Activated naive CD4-positive, alpha-beta T cell treated with anti-CD3 and anti-CD28 coated beads, Interleukin-2, amount 10 ng/mL, durations not matched to agents 7 days and 5 days (primary cell): ENCODE measurements at regions not wholly inside any gene's neighbourhood (a gene's known extent, or its start where the extent isn't known, plus 50 kb on each side); places are given as distances from the start of the nearest gene placed in this dataset.

Experiments
- CTCF ChIA-PET: fragments of 350-600 bp; sonication (Branson Sonifier 250); formaldehyde crosslinking; loops from one replicate; lab custom pipeline; 2021; ENCODE audit warnings: antibody characterized with exemption; lab: Charles Lee
- DNase-seq: peaks from one replicate; pipeline ENCODE4 v3.0.0-alpha.2; 2020
- H3K27ac Mint-ChIP-seq: one replicate; pipeline ENCODE4 v1.8.0; 2021; ENCODE audit warnings: mild to moderate bottlenecking, moderate library complexity, mixed read lengths
- H3K27me3 Mint-ChIP-seq: one replicate; pipeline ENCODE4 v1.8.0; 2021; ENCODE audit warnings: mild to moderate bottlenecking, mixed read lengths
- H3K36me3 Mint-ChIP-seq: one replicate; pipeline ENCODE4 v1.8.0; 2021; ENCODE audit warnings: mixed read lengths
- H3K4me1 Mint-ChIP-seq: one replicate; pipeline ENCODE4 v1.8.0; 2021; ENCODE audit warnings: mixed read lengths
- H3K4me3 Mint-ChIP-seq: one replicate; pipeline ENCODE4 v1.8.0; 2021; ENCODE audit warnings: mild to moderate bottlenecking, moderate library complexity, mixed read lengths
- H3K9me3 Mint-ChIP-seq: one replicate; pipeline ENCODE4 v1.8.0; 2021; ENCODE audit warnings: mixed read lengths

DNA sequence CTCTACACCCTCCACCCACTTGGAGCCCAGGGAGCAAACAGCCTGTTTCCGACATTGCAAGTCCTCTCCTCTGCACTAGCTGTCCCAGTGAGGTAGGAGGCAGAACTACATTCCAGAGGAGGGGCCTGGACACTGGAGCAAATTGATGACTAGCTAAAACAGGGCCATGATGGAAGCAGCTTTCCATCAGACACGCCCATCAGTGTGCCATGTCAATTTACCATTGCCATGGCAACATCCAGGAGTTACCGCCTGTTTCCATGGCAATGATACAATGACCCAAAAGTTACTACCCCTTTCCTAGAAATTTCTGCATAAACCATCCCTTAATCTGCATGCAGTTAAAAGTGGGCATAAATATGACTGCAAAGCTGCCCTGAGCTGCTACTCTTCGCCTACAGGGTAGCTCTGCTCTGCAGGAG is 647.1 kb downstream of the PTPRU start:
- no peaks in the 10 kb centered on the region for H3K9me3 Mint-ChIP-seq
- CTCF ChIA-PET = no interaction called here

DNA sequence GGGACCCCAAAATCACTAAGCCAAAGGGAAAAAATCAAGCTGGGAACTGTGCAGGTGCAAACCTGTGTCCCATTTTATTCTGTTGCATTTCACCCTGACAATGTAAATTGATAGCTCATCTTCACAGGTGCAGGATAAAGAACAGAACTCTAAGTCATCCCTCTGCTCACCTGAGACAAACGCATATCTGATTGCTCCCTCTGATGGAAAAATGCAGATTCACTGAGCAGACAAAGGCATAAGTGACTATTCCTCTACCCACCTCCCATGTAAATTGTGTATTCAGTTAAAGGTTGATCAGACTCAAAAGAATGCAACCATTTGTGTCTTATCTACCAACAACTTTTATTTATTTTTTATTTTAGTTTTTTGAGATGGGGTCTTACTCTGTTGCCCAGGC is 644.2 kb downstream of the PTPRU start:
- no peak overlapping the region for H3K27ac Mint-ChIP-seq

More for the DNA sequence above, 647.1 kb downstream of the PTPRU start:
- no peaks in the 10 kb centered on the region for H3K4me1 Mint-ChIP-seq
- no peaks in the 10 kb centered on the region for H3K36me3 Mint-ChIP-seq
- H3K27ac Mint-ChIP-seq = no peak overlapping the region
- no peaks in the 10 kb centered on the region for H3K27me3 Mint-ChIP-seq
- DNase-seq = no peak
- no peak overlapping the region for H3K4me3 Mint-ChIP-seq

DNA sequence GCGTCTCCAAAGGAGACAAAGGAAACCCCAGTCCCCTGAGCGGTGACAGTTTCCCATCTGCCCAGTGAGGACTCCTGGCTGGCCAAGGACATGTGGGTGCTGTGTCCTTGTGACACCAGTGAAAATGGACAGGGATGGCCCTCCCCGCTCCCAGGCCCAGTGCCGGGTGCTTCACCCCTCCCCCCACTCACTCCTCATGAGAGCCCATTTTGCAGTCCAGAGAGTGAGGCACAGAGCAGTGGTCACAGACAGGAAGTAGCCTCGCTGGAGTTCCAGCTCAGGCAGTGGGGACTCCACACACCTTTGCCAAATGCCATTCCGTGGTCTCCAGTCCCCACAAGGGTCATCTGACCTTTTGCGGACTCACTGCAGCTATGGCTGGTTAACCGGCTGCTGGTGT is 642.9 kb downstream of the PTPRU start:
- Mint-ChIP-seq H3K4me1 (no peaks in the 10 kb centered on the region), H3K9me3 (no peaks in the 10 kb centered on the region), H3K4me3 (no peak overlapping the region), H3K36me3 (no peaks in the 10 kb centered on the region), H3K27ac (no peak overlapping the region), H3K27me3 (no peaks in the 10 kb centered on the region)
- CTCF ChIA-PET = no interaction called here
- no peak for DNase-seq

More for the DNA sequence above, 644.2 kb downstream of the PTPRU start:
- no peaks in the 10 kb centered on the region for H3K27me3 Mint-ChIP-seq
- DNase-seq = no peak
- no peaks in the 10 kb centered on the region for H3K9me3 Mint-ChIP-seq
- H3K4me3 Mint-ChIP-seq = no peak overlapping the region
- CTCF ChIA-PET = interaction anchor here (1.2 kb wide), 1 partner anchor 31 kb away, joined by 3 read pairs; no protein-coding TSS in a partner anchor
- H3K4me1 Mint-ChIP-seq = no peaks in the 10 kb centered on the region
- H3K36me3 Mint-ChIP-seq = no peaks in the 10 kb centered on the region

DNA sequence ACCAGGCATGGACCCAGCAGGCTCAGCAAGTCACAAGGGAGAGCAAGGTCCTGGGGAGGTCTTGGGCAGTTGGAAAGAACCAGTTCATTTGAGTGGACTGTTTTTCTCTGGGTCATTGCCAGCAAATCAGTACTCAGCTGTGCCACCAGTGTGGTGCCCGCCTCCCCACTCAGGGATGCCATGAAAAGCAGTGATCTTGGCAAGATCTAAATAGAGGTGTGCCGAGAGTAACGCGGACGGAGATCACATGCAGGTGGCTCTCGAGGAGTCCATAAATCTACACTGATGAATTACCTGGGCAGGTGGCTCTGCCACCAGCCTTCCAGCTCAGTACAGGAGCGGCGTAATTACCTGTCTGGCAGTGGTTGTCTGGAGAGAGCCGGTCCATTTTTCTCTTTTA is 642.2 kb downstream of the PTPRU start:
- H3K9me3 Mint-ChIP-seq = no peaks in the 10 kb centered on the region
- CTCF ChIA-PET = interaction anchor here (1.0 kb wide), 1 partner anchor 172 kb away, joined by 3 read pairs; no protein-coding TSS in a partner anchor
- H3K36me3 Mint-ChIP-seq = no peaks in the 10 kb centered on the region
- DNase-seq = no peak
- no peaks in the 10 kb centered on the region for H3K27me3 Mint-ChIP-seq
- H3K4me1 Mint-ChIP-seq = no peaks in the 10 kb centered on the region
- no peak overlapping the region for H3K4me3 Mint-ChIP-seq
- H3K27ac Mint-ChIP-seq = no peak overlapping the region

DNA sequence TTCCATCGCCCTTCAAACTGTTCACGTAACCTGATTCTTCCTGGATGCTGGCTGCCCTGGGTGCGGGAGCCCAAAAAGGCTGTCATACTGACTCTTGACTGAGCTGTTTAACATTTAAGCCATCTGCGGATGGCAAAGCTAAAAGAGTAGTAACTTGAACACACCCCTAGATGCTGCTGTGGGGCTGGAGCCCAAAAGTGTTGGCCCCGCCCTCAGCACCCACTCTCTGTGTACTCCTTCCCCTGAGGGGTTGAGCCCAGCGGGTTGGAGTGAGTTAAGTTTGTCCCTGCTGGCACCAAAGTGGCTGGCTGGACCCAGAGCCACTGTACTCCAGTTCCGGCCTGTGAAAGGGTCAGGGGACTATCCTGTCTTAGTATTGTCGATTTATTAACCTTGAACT is 640.6 kb downstream of the PTPRU start:
- CTCF ChIA-PET = no interaction called here
- no peaks in the 10 kb centered on the region for H3K4me1 Mint-ChIP-seq
- H3K4me3 Mint-ChIP-seq = no peak overlapping the region
- no peak for DNase-seq
- no peaks in the 10 kb centered on the region for H3K27me3 Mint-ChIP-seq
- no peaks in the 10 kb centered on the region for H3K36me3 Mint-ChIP-seq
- H3K27ac Mint-ChIP-seq = no peak overlapping the region
- H3K9me3 Mint-ChIP-seq = no peaks in the 10 kb centered on the region

DNA sequence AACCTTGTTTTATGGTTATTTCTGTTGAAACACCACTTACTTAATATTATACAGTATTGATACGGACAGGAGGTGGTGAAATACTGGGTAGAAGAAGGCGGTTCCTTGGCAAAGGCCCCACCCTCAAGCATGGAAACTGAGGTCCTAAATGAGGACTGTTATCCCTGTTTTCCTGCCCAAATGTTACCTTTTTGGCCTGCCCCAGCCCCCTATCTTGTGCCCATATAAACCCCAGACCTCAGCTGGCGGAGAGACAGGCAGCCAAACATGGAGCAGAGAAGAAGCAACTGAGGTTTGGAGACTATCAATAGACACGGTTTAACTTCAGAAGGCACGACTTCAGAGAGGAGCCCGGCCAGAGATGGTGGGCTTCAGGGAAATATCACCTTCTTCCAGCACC is 640.1 kb downstream of the PTPRU start:
- Mint-ChIP-seq H3K27me3 (no peaks in the 10 kb centered on the region), H3K4me1 (no peaks in the 10 kb centered on the region), H3K27ac (no peak overlapping the region), H3K36me3 (no peaks in the 10 kb centered on the region), H3K9me3 (no peaks in the 10 kb centered on the region), H3K4me3 (no peak overlapping the region)
- DNase-seq = no peak
- CTCF ChIA-PET = no interaction called here

DNA sequence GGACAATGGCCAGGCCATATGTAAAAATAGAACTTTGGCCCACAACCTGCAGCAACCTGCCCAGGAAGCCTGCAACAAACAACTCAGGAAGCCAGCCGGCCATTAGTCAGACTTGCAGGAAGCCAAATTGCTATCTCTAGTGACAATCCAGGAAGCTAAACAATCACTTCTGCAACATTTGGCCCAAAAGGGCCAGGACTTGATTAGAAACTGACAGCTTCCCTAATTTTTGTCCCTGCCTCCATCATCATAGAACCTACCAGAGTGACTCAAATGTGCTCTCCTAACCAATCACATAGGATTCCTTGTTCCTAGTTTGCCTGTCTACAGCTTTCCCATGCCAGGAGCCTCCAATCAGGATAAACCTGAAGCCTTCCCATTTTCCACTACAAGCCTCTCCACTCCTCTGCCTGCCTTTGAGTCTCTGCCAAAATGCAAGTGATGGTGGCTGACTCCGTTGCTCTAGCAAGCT is 639.3 kb downstream of the PTPRU start:
- Mint-ChIP-seq H3K27ac (no peak overlapping the region), H3K4me1 (no peaks in the 10 kb centered on the region), H3K4me3 (no peak overlapping the region), H3K27me3 (no peaks in the 10 kb centered on the region), H3K9me3 (no peaks in the 10 kb centered on the region), H3K36me3 (no peaks in the 10 kb centered on the region)
- DNase-seq = no peak
- CTCF ChIA-PET = interaction anchor here (0.8 kb wide), 1 partner anchor 172 kb away, joined by 3 read pairs; no protein-coding TSS in a partner anchor

DNA sequence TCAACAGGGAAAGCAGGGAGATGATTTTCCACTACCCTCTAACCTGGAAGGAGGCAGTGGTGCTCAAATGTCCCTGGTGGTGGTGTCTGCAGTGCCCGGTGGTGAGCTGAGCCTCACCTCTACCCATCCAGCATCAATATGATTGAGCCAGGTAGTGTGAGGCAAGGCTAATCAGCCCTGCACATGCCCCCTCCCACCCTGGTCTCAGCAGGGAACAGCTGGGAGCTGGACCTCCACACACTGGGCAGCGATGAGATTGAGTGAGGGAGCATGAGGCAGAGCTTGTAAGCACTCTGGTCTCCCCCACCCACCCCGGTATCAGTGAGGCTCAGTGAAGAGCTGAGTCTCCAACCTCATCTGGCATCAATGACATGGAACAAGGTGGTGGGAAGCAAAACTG is 634.3 kb downstream of the PTPRU start:
- Mint-ChIP-seq H3K36me3 (no peaks in the 10 kb centered on the region), H3K9me3 (no peaks in the 10 kb centered on the region), H3K4me1 (no peaks in the 10 kb centered on the region), H3K27me3 (peaks cover 4% of the 10 kb centered on the region), H3K4me3 (no peak overlapping the region), H3K27ac (no peak overlapping the region)
- DNase-seq = no peak
- CTCF ChIA-PET = no interaction called here

DNA sequence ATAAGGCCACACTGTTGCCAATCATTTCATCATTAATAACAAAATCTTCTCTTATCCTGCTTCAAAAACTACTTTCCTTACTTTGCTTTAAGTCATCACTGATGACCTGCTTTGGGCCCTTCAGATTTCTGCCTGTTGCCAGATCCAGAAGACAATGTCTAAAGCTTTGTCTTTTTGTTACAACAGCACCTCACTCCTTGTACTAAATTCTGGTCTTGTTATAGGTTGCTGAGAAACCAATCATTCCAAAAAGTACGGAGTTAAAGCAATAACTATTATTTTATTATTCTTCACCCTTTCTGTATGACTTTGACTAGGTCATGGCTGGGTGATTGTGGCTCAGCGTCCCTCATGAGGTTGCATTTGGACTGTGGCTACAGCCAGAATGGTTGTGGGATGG is 633.5 kb downstream of the PTPRU start:
- Mint-ChIP-seq H3K27ac (no peak overlapping the region), H3K4me1 (no peaks in the 10 kb centered on the region), H3K27me3 (peaks cover 4% of the 10 kb centered on the region), H3K36me3 (no peaks in the 10 kb centered on the region), H3K4me3 (no peak overlapping the region), H3K9me3 (no peaks in the 10 kb centered on the region)
- no peak for DNase-seq
- CTCF ChIA-PET = interaction anchor here (0.7 kb wide), 1 partner anchor 9 kb away, joined by 3 read pairs; no protein-coding TSS in a partner anchor

DNA sequence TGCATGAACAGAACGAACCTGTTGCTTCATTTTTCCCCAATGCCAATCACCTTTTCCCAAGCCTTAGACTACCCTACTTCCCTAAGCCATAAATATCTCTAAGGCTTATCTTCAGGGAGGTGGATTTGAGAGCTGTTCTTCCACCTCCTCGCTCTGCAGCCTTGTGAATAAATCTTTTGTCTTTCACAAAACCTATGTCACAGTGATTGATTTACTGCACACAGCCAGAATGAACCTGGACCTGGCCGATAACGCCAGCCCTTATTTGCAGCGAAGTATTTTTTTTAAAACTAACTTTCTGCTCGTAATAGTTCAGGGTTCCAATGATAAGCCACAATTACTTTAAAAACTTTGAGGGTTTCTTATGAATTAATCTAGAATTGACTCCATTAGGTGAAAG is 632.6 kb downstream of the PTPRU start:
- CTCF ChIA-PET = no interaction called here

DNA sequence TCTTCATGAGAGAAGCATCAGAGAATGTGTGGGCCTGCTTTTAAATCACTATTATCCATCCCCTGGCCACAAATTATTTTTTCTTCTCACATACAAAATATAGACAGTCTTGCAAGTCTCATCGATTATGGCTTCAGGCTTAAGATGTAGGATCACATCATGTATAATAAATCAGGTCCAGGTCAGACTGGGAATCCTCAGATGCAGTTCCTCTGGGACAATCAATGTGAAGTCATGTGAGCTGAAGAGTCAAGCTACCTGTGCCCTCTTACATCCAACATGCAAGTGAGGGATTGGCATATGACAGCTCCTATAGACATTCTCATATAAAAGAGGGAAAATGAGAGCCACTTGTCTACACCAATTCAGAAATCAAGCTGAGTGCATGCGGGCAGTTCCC is 631.8 kb downstream of the PTPRU start:
- CTCF ChIA-PET = no interaction called here
- no peaks in the 10 kb centered on the region for H3K4me1 Mint-ChIP-seq
- H3K36me3 Mint-ChIP-seq = no peaks in the 10 kb centered on the region
- no peak for DNase-seq
- no peaks in the 10 kb centered on the region for H3K9me3 Mint-ChIP-seq
- H3K4me3 Mint-ChIP-seq = no peak overlapping the region
- peaks cover 4% of the 10 kb centered on the region for H3K27me3 Mint-ChIP-seq
- no peak overlapping the region for H3K27ac Mint-ChIP-seq

More for the DNA sequence above, 632.6 kb downstream of the PTPRU start:
- no peaks in the 10 kb centered on the region for H3K4me1 Mint-ChIP-seq
- H3K36me3 Mint-ChIP-seq = no peaks in the 10 kb centered on the region
- DNase-seq = no peak
- no peak overlapping the region for H3K27ac Mint-ChIP-seq
- H3K9me3 Mint-ChIP-seq = no peaks in the 10 kb centered on the region
- H3K27me3 Mint-ChIP-seq = peaks cover 4% of the 10 kb centered on the region
- H3K4me3 Mint-ChIP-seq = no peak overlapping the region

DNA sequence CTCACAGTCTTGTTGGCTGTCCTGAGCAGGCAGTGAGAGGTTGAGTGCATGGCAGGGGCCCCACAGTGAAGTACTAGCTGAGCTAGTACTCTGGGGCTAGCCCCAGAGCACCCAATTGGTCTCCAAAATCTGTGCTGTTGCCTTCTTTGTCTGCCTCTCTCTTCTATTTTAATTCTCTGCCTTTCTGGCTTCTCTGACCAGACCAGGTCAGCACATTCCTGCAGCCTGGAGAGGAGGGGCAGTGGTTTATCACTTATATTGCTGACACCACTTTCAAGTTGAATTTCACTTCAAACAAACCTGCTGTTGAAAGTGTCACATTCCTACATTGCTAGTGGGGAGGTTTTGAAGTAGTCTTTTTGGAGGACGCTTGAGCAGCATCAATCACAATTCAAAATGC is 628.7 kb downstream of the PTPRU start:
- DNase-seq = no peak
- no peaks in the 10 kb centered on the region for H3K4me1 Mint-ChIP-seq
- no peak overlapping the region for H3K27ac Mint-ChIP-seq
- CTCF ChIA-PET = no interaction called here
- H3K4me3 Mint-ChIP-seq = no peak overlapping the region
- H3K9me3 Mint-ChIP-seq = peaks cover 15% of the 10 kb centered on the region
- H3K36me3 Mint-ChIP-seq = no peaks in the 10 kb centered on the region
- peaks cover 4% of the 10 kb centered on the region for H3K27me3 Mint-ChIP-seq

DNA sequence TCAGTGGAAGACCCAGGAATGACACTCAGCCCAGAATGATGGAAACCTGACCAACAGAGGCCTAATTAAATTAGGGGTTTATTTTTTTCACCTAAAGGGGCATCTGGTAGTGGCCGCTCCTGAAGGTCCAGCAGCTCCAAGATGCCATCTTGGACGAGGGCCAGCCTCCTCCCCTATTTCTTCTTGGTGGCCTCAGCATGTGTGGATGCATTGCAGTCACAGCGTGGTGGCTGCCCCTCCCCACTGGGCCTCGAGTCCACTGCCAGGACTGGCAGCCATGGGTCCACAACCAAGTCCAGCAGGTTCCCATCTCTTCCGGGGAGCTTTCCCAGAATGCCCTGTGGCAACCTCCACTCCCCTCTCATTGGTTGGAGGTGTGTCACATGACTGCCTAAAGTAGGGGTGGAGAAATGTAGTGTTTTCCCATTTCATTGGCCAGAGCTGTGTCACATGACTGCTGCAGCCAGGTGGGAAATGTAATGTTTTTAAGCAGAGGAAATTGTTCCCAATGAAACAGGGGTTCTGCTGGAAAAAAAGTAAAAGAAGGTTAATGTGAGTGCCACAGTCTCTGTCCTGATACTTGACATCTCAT is 628.2 kb downstream of the PTPRU start:
- H3K36me3 Mint-ChIP-seq = no peaks in the 10 kb centered on the region
- no peak overlapping the region for H3K27ac Mint-ChIP-seq
- H3K4me3 Mint-ChIP-seq = no peak overlapping the region
- peaks cover 4% of the 10 kb centered on the region for H3K27me3 Mint-ChIP-seq
- H3K9me3 Mint-ChIP-seq = peaks cover 15% of the 10 kb centered on the region
- CTCF ChIA-PET = no interaction called here
- H3K4me1 Mint-ChIP-seq = no peaks in the 10 kb centered on the region
- no peak for DNase-seq

DNA sequence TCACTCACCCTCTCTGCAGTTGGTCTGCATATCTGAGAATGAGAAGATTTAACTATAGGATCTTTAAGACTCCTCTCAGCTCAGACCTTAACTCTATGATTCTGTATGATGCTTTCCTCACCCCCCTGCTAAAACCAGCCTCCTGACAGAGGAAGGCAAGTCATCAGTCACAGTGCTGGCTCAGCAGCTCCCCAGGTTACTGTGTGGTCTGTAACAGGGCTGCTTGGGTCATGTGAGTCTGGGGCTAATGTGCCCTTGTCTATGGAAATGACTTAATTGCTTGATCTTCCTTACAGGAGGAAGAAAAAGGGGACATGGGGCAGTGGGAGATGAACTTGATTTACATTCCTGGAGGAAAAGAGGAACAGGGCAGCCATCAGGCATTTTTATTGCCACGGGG is 625.6 kb downstream of the PTPRU start:
- H3K9me3 Mint-ChIP-seq = peaks cover 15% of the 10 kb centered on the region
- peaks cover 7% of the 10 kb centered on the region for H3K27me3 Mint-ChIP-seq
- CTCF ChIA-PET = no interaction called here
- no peak for DNase-seq
- H3K4me3 Mint-ChIP-seq = no peak overlapping the region
- no peaks in the 10 kb centered on the region for H3K4me1 Mint-ChIP-seq
- no peaks in the 10 kb centered on the region for H3K36me3 Mint-ChIP-seq
- no peak overlapping the region for H3K27ac Mint-ChIP-seq

DNA sequence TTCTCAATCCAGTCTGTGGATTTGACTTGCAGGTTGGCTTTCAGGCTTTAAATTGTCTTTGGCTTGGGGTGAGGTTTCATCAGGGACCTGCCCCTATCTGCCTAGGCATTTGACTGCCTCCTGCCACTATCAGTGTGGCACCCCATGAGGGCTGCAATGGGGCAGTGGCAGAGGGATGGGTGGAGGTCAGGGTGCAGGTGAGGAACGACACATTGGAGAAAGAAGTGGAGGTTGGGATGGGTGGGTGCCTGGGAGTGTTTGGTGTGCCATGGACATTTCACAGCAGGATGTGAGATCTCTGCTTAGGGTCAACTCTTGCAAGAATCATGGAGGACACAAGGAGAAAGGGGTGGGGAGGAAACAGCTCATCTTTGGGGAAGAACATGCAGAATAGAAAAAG is 625.1 kb downstream of the PTPRU start:
- H3K27ac Mint-ChIP-seq = no peak overlapping the region
- H3K4me3 Mint-ChIP-seq = no peak overlapping the region
- DNase-seq = no peak
- H3K9me3 Mint-ChIP-seq = peaks cover 15% of the 10 kb centered on the region
- H3K4me1 Mint-ChIP-seq = no peaks in the 10 kb centered on the region
- CTCF ChIA-PET = no interaction called here
- H3K27me3 Mint-ChIP-seq = peaks cover 6% of the 10 kb centered on the region
- H3K36me3 Mint-ChIP-seq = no peaks in the 10 kb centered on the region
